ENCODE measurements at regions not wholly inside any gene's neighbourhood (a gene's known extent, or its start where the extent isn't known, plus 50 kb on each side); places are given as distances from the start of the nearest gene placed in this dataset.
"Not testable (repeated sequence)": the region's sequence is repeated elsewhere in the genome, so short reads cannot be mapped to it uniquely, and the experiment has no call there.

DNA sequence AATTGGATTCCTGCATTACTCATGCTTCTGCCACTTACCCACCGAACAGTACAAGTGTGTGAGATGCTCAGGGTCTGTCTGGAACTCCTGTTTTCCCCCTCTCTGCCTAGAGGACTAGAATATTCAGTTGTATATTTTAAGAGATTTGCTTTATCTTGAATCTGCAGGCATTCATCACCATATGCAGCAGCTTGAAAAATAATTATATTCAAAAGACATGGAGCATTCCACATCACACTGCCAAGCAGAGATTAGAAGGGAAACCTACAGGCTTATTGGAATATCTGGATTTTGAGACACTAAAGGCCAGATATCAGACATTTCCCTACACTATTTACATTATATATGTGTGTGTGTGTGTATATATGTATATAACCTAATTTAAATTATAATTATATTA, 382.8 kb upstream of the POM121L12 start:
- in situ Hi-C loops (cut with MboI; ENCODE audit: low pct_unique_long_range_greater_than_20kb, low sequenced_read_pairs), result no loop called here
- DNase-seq, result no peak

DNA sequence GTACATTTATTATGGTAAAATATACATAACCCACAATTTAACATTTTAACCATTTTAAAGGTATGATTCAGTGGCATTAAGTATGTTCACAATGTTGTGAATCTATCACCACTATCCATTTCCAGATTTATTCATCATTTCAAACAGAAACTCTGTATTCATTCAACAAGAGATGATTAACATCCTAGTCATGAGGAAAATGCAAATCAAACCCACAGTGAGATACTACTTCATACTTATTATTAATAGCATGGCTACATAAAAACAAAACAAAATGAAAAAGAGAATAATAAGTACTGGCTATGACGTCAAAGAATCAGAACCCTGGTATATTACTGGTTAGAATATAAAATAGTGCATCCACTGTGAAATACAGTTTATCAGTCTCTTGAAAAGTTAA, 386.6 kb upstream of the POM121L12 start:
- in situ Hi-C loops (cut with MboI; ENCODE audit: low pct_unique_long_range_greater_than_20kb, low sequenced_read_pairs), result no loop called here
- DNase-seq, result no peak

DNA sequence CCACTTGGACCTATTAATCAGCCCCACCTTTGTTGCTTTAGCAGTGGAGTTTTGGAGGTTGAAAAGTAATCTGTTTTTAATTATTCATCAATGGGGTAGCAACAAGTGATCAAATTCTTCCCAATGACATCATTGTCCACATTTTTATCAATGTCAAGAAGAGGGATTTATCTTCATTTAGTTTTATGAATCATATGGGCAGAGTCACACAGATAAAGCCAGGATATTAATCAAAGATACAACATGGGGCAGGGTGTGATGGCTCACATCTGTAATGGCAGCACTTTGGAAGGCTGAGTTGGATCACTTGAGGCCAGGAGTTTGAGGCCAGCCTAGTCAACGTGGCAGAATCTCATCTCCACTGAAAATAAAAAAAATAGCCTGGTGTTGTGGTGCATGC, 388.4 kb upstream of the POM121L12 start:
- in situ Hi-C loops (cut with MboI; ENCODE audit: low pct_unique_long_range_greater_than_20kb, low sequenced_read_pairs), result no loop called here
- no peak for DNase-seq

DNA sequence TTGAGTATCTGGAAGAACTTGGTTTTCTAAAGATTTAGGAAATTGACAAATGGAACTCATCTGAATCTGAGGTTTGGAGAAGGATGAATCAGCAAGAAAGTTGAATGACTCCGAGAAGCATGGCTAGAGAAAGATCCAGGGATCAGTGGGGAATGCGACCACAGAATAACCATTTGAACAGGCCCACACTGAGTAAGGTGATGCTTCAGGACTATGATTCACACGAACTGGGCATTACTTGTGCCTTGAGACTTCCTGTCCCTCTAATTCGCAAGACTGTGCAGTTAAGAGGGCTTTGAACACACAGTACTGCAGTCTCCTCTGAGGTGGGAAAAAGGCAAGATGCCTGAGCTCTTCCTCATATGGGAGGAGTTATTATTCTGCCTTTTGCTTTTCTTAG, 395.5 kb upstream of the POM121L12 start:
- in situ Hi-C loops (cut with MboI; ENCODE audit: low pct_unique_long_range_greater_than_20kb, low sequenced_read_pairs), result no loop called here
- DNase-seq, result no peak

DNA sequence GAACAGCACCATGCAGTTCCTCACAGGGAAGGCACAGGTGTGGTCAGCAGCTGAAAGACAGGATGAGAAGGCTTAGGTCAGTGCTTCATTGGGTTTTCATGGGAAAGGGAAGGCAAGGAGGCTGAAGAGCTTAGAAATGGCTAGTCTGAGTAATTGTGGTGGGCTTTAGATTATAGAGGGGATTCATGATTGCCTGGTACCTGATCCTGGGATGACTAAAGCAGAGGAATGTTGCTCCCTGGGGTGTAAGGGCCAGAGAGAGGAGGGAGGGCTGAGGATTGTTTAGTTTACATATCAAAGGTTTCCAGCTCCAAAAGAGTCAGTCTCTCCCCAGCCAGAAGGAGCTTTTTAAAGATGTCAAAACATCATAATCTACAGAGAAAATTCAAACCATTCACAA, 396.3 kb upstream of the POM121L12 start:
- DNase-seq, result no peak
- in situ Hi-C loops (cut with MboI; ENCODE audit: low pct_unique_long_range_greater_than_20kb, low sequenced_read_pairs), result no loop called here

DNA sequence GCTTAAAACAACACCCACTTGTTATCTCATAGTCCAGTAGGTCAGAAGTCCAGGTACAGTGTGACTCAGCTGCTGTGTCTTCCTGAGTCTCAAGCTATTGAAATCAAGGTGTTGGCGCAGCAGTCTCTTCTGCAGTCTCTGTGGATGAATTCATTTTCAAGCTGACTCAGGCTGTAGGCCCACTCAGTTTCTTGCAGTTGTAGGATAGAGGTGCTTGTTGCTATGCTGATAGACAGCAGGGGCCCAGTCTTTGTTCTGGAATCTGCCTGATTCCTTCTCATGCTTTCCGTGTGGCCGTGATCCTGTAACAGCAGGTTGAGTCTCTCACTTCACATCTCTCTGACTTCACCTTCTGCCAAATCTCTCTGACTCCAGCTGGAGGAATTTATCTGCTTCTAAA, 400.4 kb upstream of the POM121L12 start:
- in situ Hi-C loops (cut with MboI; ENCODE audit: low pct_unique_long_range_greater_than_20kb, low sequenced_read_pairs), result no loop called here

GRCh38 chr7:52620849-52621248, 414.6 kb upstream of the POM121L12 start:
- in situ Hi-C loops (cut with MboI; ENCODE audit: low pct_unique_long_range_greater_than_20kb, low sequenced_read_pairs), result no loop called here
- DNase-seq, result no peak

More for the DNA sequence above, 400.4 kb upstream of the POM121L12 start:
- no peak for DNase-seq

GRCh38 chr7:52616552-52616951, 418.9 kb upstream of the POM121L12 start:
- DNase-seq, result no peak
- in situ Hi-C loops (cut with MboI; ENCODE audit: low pct_unique_long_range_greater_than_20kb, low sequenced_read_pairs), result no loop called here

DNA sequence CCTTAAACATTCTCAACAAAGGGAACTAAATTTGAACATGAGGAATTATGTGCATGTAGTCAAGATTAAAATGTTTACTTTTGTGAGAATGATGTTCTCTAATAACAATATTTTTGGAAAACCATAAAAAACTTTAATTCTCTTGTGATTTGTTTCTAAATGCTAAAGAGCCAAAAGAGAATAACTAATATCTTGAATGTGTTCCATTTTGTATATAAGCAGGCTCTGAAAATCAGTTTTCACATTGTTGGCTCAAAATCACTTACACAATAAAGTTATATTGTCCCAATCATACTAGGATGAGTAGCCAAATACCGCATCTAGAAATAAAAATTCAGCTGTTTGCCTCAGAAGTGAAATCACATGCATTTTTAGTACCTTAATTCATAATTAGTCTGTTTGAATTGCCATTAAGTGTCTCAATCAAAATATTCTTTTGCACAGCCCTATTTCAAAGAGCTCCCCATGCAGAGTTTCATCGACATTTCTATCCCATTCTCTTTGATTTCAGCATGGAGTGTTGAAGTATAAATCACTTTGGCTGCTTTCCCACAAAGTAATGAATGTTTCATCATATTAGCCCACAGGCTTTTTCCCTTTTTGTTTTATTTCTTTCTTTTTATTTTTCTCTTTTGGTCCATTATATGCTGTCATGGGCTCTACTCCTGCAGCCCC, 420.3 kb upstream of the POM121L12 start:
- DNase-seq, result no peak
- in situ Hi-C loops (cut with MboI; ENCODE audit: low pct_unique_long_range_greater_than_20kb, low sequenced_read_pairs), result no loop called here

DNA sequence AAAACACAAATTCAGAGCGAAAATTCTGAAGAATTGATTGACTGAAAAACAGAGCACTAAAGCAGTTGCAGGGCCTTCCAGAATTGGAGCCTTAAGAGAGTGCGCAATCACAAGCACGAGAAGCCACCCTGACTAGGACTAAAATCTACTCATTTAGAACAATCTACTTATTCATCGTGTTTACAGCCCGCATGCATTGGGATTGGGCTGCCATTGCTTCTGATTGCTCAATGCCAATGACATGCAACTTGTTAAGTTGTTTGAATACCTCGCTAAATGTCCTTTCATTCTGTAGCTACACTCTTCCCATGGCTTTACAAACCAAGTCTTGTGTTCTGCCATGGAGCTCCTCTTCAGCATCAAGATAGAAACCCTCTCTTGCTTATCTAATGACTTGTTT, 425.9 kb upstream of the POM121L12 start:
- DNase-seq, result no peak
- in situ Hi-C loops (cut with MboI; ENCODE audit: low pct_unique_long_range_greater_than_20kb, low sequenced_read_pairs), result no loop called here

DNA sequence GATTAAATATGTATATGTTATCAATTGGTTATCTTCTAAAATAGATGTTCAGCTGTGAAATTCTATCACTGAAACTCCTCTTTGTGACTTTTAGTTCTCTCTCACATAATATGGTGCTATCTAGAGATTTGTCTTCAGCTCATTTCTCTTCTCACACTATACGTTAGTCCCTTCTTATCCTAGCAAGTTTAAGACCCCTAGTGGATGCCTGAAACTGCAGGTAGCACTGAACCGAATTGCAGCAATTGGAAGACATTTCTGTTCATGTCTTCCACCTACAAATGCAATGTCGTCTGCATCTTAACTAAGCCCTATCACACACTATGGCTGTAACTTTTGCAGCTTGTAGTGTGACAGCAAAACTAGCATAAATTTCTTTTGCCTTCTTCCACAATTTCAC, 442.7 kb upstream of the POM121L12 start:
- in situ Hi-C loops (cut with MboI; ENCODE audit: low pct_unique_long_range_greater_than_20kb, low sequenced_read_pairs), result no loop called here
- DNase-seq, result no peak

DNA sequence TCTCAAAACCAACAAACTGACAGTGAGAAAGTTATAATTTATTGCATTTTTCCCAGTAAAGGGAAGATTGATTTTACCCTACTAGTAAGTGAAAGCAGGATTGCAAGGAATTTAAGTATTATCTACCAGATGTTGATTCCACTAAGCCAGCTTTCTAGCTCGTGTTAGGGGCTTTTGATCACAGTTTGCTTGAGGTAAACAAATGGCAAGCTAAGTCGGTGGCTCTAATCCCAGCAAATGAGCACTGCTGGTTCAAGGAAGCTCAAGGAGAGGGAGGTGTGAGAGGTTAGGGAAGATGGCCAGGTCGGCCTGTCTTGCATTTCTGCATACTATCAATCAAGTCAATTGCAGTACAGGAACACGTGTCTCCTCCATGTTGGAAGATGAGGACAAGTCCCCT, 448.7 kb upstream of the POM121L12 start:
- in situ Hi-C loops (cut with MboI; ENCODE audit: low pct_unique_long_range_greater_than_20kb, low sequenced_read_pairs), result no loop called here
- DNase-seq, result no peak

GRCh38 chr7:52584041-52584440, 451.4 kb upstream of the POM121L12 start:
- DNase-seq, result no peak
- in situ Hi-C loops (cut with MboI; ENCODE audit: low pct_unique_long_range_greater_than_20kb, low sequenced_read_pairs), result no loop called here

GRCh38 chr7:52573141-52573540, 462.3 kb upstream of the POM121L12 start:
- in situ Hi-C loops (cut with MboI; ENCODE audit: low pct_unique_long_range_greater_than_20kb, low sequenced_read_pairs); DNase-seq: not testable (repeated sequence)

GRCh38 chr7:52571026-52571425, 464.4 kb upstream of the POM121L12 start:
- DNase-seq, result no peak
- in situ Hi-C loops (cut with MboI; ENCODE audit: low pct_unique_long_range_greater_than_20kb, low sequenced_read_pairs), result no loop called here

DNA sequence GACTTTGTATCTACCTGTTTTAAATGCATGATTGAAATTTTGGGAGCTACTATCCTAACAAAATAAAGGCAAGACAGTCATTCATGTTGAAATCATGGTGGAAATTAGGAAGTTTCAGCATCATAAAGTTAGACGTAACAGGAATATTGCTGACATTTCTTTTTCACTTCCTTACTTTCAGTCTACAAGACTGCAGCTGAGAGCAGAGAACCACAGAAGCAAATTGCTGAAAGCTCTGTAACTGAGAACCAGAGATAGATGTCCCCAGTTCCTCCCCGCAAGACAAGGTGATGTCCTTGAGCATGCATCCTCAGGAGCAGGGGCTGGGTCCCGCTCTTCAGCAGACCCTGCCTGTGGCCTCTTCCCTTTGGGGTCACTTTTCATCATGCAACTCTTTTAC, 466.3 kb upstream of the POM121L12 start:
- in situ Hi-C loops (cut with MboI; ENCODE audit: low pct_unique_long_range_greater_than_20kb, low sequenced_read_pairs), result no loop called here
- DNase-seq, result no peak

- in situ Hi-C loops (cut with MboI; ENCODE audit: low pct_unique_long_range_greater_than_20kb, low sequenced_read_pairs), result no loop called here
- DNase-seq, result no peak
Observed at GRCh38 chr7:52565974-52566373, 469.5 kb upstream of the POM121L12 start.

DNA sequence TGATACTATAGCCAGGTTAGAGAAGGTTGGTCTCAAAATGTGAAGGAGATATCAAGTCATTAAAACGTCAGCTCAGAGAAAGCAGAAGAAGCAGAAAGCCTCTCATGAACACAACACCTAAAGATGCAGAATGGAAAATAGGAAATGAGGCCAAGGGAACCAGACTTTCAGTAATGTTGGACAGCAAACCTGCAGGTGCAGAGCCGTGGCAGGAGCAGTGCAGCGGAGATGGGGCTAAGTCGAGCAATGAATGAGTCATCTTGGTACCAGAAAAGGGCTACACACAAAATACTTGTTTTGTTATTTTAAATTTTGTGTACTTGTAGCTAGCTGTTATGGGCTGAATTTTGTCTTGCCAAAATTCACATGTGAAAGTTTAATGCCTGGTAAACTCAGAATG, 479.6 kb upstream of the POM121L12 start:
- no peak for DNase-seq
- in situ Hi-C loops (cut with MboI; ENCODE audit: low pct_unique_long_range_greater_than_20kb, low sequenced_read_pairs), result no loop called here

DNA sequence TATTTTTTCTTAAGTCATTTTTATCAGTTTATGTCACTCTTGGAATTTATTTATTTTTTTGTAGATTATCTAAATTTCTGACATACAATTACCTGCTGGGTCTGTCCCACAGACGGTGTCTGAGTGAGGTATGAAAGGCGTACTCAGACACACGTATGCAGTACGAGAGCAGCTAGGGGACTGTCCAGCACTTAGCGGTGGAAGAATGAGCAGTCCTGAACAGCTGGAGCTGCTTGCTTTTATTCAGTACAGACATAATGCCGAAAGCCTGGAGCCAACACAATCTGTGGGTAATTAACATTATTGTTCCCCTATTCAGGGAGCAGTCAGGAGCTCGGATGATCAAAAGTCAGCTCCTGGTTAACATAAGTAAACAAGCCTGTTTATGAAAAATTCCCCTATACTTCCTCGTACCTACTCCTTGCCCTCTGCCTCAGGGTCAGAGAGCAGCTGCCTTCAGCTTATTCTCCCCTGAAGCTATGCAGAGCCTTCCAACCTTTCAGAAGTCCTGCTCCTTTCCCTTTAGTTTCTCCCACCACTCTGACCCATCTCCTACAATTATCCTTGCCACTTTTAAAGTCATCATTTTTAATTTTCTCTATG, 488.0 kb upstream of the POM121L12 start:
- no peak for DNase-seq
- in situ Hi-C loops (cut with MboI; ENCODE audit: low pct_unique_long_range_greater_than_20kb, low sequenced_read_pairs), result no loop called here

- in situ Hi-C loops (cut with MboI; ENCODE audit: low pct_unique_long_range_greater_than_20kb, low sequenced_read_pairs), result not testable (repeated sequence)
Observed at GRCh38 chr7:52541198-52541765, 494.2 kb upstream of the POM121L12 start.

DNA sequence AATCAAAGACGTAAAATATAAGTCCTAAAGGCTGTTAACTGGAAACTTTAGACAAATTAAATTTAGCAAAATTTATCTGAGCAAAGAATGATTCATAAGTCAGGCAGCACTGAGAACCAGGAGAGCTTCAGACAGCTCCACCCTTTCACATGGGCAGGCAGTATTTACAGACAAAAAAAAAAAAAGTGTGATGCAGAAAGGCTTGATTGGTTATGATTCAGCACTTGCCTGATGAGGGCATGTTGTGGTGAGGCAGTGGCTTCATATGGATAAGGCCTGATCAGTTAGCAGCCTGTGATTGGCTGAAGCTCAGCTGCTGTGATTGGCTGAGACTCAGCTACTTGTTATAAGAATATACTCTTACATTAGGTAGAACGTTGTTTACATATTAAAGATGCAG, 495.4 kb upstream of the POM121L12 start:
- no peak for DNase-seq
- in situ Hi-C loops (cut with MboI; ENCODE audit: low pct_unique_long_range_greater_than_20kb, low sequenced_read_pairs), result no loop called here

More at GRCh38 chr7:52541198-52541765, 494.2 kb upstream of the POM121L12 start:
- DNase-seq, result not testable (repeated sequence)
